ENCODE measurements at regions not wholly inside any gene's neighbourhood (a gene's known extent, or its start where the extent isn't known, plus 50 kb on each side); places are given as distances from the start of the nearest gene placed in this dataset.

DNA sequence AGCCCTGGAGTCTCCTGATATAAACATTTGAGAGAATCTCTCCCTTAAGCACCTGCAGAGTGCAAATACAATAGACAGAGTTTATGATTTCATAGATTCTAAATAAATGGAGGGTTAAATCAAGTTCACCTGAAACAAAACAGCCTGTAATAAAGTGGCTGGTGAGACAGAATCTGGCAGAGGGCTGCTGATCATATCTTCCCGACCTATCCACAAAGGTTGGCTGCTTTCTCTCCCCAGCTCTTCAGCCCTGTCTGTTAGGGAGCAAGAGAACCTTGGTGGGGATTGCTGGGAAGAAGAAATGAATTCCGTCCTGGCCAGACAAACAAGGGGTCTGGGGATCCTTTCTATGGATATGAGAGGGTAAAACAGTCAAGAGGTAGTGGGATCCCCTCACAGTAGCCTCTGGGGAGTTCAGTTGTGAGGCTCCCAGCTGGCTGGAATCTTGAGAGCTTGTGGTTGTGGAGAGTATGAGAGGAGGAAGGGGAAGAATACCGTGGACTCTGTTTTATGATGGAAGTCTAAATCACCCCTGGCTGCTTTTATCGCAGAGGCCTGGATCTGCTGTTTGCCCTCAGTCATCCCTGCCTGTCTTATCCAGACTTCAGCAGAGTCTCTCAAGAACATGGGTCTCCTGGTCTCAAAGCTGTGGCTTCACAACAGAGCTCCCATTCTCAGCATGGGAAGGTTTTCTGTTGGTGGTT lies 451.3 kb downstream of the NTRK3 start:
- TF ChIP-seq, protein P1, sequence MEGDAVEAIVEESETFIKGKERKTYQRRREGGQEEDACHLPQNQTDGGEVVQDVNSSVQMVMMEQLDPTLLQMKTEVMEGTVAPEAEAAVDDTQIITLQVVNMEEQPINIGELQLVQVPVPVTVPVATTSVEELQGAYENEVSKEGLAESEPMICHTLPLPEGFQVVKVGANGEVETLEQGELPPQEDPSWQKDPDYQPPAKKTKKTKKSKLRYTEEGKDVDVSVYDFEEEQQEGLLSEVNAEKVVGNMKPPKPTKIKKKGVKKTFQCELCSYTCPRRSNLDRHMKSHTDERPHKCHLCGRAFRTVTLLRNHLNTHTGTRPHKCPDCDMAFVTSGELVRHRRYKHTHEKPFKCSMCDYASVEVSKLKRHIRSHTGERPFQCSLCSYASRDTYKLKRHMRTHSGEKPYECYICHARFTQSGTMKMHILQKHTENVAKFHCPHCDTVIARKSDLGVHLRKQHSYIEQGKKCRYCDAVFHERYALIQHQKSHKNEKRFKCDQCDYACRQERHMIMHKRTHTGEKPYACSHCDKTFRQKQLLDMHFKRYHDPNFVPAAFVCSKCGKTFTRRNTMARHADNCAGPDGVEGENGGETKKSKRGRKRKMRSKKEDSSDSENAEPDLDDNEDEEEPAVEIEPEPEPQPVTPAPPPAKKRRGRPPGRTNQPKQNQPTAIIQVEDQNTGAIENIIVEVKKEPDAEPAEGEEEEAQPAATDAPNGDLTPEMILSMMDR (IDR thresholded peaks at IDR 0.05) = no peak
- TF ChIP-seq KDM1A (IDR thresholded peaks at IDR 0.05; ENCODE audit: low read depth) (no peak), JUN (IDR thresholded peaks at IDR 0.05) (no peak), EP300 (IDR thresholded peaks at IDR 0.05) (no peak), RAD21 (conservative IDR thresholded peaks at IDR 0.05 in 1 of 2, IDR thresholded peaks at IDR 0.05 in 1 of 2) (no peak), SMC3 (IDR thresholded peaks at IDR 0.05) (no peak), ZNF302 (CRISPR knock-in tag; IDR thresholded peaks at IDR 0.05) (no peak), CHD2 (IDR thresholded peaks at IDR 0.05; ENCODE audit: low read length, partially characterized antibody) (no peak), CBX8 (IDR thresholded peaks at IDR 0.05) (no peak)
